Keratinocyte (primary cell): ENCODE measurements at regions not wholly inside any gene's neighbourhood (a gene's known extent, or its start where the extent isn't known, plus 50 kb on each side); places are given as distances from the start of the nearest gene placed in this dataset.

Experiments
- DNase-seq: peaks from one replicate; pipeline ENCODE4 v3.0.0-alpha.2; 2011; ENCODE audit warnings: low read depth, missing footprints, low spot score
- FAIRE-seq: peaks from 2 replicates; lab custom pipeline; 2011; peaks lifted over from hg19 to GRCh38; lab: Jason Lieb, UNC
- H2AFZ ChIP-seq: 2 replicates; pipeline ENCODE4 v1.6.0; 2012; ENCODE audit warnings: low read length, control low read depth, inconsistent platforms; ENCODE audit not compliant: control insufficient read depth
- H3K27ac ChIP-seq: 2 replicates; pipeline ENCODE4 v1.5.1; 2011; ENCODE audit warnings: low read length; ENCODE audit not compliant: control insufficient read depth, insufficient read depth
- H3K27me3 ChIP-seq: 3 replicates; pipeline ENCODE4 v1.6.0; 2011; ENCODE audit warnings: low read length; ENCODE audit not compliant: control insufficient read depth, insufficient read depth; ENCODE audit errors: extremely low read depth
- H3K36me3 ChIP-seq, 2 experiments: 2 replicates in 1 of 2; 3 replicates in 1 of 2; pipeline ENCODE4 v1.5.1; 2011; ENCODE audit warnings: low read length in 2 of 2, mild to moderate bottlenecking in 1 of 2; ENCODE audit not compliant: control insufficient read depth in 2 of 2, insufficient read depth in 2 of 2; ENCODE audit errors: extremely low read depth in 1 of 2
- H3K4me1 ChIP-seq: 3 replicates; pipeline ENCODE4 v1.5.1; 2011; ENCODE audit warnings: low read length; ENCODE audit not compliant: control insufficient read depth, insufficient read depth; ENCODE audit errors: extremely low read depth
- H3K4me2 ChIP-seq: 3 replicates; pipeline ENCODE4 v1.6.0; 2011; ENCODE audit warnings: low read depth, low read length; ENCODE audit not compliant: control insufficient read depth, insufficient read depth; ENCODE audit errors: extremely low read depth
- H3K4me3 ChIP-seq, 3 experiments: fragments of 200-600 bp in 1 of 3; sonication (generic) in 1 of 3; 2 replicates in 2 of 3; 3 replicates in 1 of 3; pipeline ENCODE4 v1.5.1; 2011 to 2016; ENCODE audit warnings: low read length in 3 of 3, mild to moderate bottlenecking in 3 of 3, control low read depth in 2 of 3, inconsistent platforms in 1 of 3, low read depth in 1 of 3, mixed read lengths in 1 of 3, mixed run types in 1 of 3, moderate library complexity in 1 of 3; ENCODE audit not compliant: control insufficient read depth in 2 of 3, insufficient read depth in 2 of 3; ENCODE audit errors: extremely low read depth in 1 of 3
- H3K79me2 ChIP-seq: 2 replicates; pipeline ENCODE4 v1.6.0; 2012; ENCODE audit warnings: low read length; ENCODE audit not compliant: control insufficient read depth, insufficient read depth
- H3K9ac ChIP-seq: 3 replicates; pipeline ENCODE4 v1.6.0; 2011; ENCODE audit warnings: low read length; ENCODE audit not compliant: control insufficient read depth, insufficient read depth; ENCODE audit errors: extremely low read depth
- H3K9me1 ChIP-seq: 3 replicates; pipeline ENCODE4 v1.6.0; 2011; ENCODE audit warnings: low read length; ENCODE audit not compliant: control insufficient read depth, insufficient read depth; ENCODE audit errors: extremely low read depth
- H3K9me3 ChIP-seq: 2 replicates; pipeline ENCODE4 v1.5.1; 2012; ENCODE audit warnings: low read depth, low read length; ENCODE audit not compliant: control insufficient read depth
- H4K20me1 ChIP-seq: 3 replicates; pipeline ENCODE4 v1.6.0; 2011; ENCODE audit warnings: low read length; ENCODE audit not compliant: control insufficient read depth, insufficient read depth; ENCODE audit errors: extremely low read depth
- EZH2 ChIP-seq: IDR thresholded peaks from one replicate; pipeline ENCODE4 v1.6.1; 2012; ENCODE audit warnings: inconsistent platforms, mild to moderate bottlenecking, low read length, moderate library complexity
- dilution Hi-C: fragments of 300-500 bp; cut with MboI; formaldehyde crosslinking; loops from one replicate; pipeline ENCODE4 v1.7.0; 2020; ENCODE audit warnings: low sequenced_read_pairs; ENCODE audit not compliant: extremely low pct_ligation_motif_present
- TF ChIP-seq, protein P1 (sequence below), 3 experiments: IDR thresholded peaks in 1 of 3; conservative IDR thresholded peaks in 1 of 3; optimal IDR thresholded peaks in 1 of 3; 2 replicates in 2 of 3; 3 replicates in 1 of 3; pipeline versions ENCODE3 to v1.5.1; 2011; ENCODE audit warnings: low read length in 3 of 3, mild to moderate bottlenecking in 3 of 3, moderate library complexity in 2 of 3, control low read depth in 1 of 3, inconsistent platforms in 1 of 3; ENCODE audit not compliant: insufficient read depth in 2 of 3; ENCODE audit errors: extremely low read depth in 1 of 3

DNA sequence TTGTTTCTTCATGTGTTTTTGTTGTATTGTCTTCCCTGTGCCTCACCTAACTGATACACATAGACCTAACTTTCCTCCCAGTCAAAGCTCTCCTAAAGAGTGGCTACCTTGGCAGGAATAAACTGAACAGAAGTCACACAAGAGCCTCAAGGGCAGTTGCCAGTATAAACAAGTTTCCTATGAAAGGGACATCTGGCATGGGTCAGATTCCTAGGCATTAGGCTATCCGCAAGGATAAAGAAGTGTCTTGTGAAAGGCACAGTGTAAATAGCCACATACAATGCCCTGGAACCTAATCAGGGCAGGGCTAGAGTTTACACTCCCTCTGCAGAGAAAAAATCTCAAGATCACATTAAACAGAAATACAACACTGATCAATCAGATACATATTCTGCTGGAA is 220.8 kb downstream of the SPANXN3 start:
- dilution Hi-C loops, result no loop called here

DNA sequence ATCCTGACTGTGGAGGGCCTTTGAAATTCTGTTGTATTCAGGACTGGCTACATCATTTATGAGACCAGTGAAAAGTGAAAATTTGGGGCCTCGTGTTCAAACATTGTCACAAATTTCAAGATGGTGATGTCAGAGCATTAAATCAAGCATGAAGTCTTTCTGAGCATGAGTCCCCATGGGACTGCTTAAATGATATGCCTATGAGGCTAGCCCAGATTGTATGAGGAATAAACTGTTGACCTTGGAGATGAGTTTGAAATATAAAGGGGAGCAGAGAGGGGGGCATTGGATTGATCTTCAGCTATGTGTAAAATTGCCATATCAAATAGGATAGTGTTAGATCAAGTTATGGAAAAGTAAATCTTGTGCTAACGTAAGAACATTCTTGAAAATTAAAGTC is 230.0 kb downstream of the SPANXN3 start:
- Histone ChIP-seq H3K27me3 (no peaks in the 10 kb centered on the region), H3K9ac (no peak overlapping the region), H3K9me1 (no peaks in the 10 kb centered on the region), H3K4me1 (no peaks in the 10 kb centered on the region), H3K36me3 (no peaks in the 10 kb centered on the region), H3K9me3 (no peaks in the 10 kb centered on the region), H3K79me2 (no peaks in the 10 kb centered on the region), H2AFZ (no peak overlapping the region), H3K4me3 (no peak overlapping the region), H3K27ac (no peak overlapping the region), H3K4me2 (no peak overlapping the region), H4K20me1 (no peaks in the 10 kb centered on the region)
- DNase-seq, result no peak
- no peak for FAIRE-seq
- no peak for TF ChIP-seq EZH2
- TF ChIP-seq, protein P1, sequence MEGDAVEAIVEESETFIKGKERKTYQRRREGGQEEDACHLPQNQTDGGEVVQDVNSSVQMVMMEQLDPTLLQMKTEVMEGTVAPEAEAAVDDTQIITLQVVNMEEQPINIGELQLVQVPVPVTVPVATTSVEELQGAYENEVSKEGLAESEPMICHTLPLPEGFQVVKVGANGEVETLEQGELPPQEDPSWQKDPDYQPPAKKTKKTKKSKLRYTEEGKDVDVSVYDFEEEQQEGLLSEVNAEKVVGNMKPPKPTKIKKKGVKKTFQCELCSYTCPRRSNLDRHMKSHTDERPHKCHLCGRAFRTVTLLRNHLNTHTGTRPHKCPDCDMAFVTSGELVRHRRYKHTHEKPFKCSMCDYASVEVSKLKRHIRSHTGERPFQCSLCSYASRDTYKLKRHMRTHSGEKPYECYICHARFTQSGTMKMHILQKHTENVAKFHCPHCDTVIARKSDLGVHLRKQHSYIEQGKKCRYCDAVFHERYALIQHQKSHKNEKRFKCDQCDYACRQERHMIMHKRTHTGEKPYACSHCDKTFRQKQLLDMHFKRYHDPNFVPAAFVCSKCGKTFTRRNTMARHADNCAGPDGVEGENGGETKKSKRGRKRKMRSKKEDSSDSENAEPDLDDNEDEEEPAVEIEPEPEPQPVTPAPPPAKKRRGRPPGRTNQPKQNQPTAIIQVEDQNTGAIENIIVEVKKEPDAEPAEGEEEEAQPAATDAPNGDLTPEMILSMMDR (optimal IDR thresholded peaks at IDR 0.05 in 1 of 3, IDR thresholded peaks at IDR 0.05 in 1 of 3, conservative IDR thresholded peaks at IDR 0.05 in 1 of 3; ENCODE audit: extremely low read depth in 1 of 3, insufficient read depth in 2 of 3, low read length in 3 of 3), result no peak
- dilution Hi-C loops, result no loop called here

More for the DNA sequence above, 220.8 kb downstream of the SPANXN3 start:
- no peak overlapping the region for H3K9ac ChIP-seq
- no peaks in the 10 kb centered on the region for H3K79me2 ChIP-seq
- FAIRE-seq (no peak), DNase-seq (no peak)
- TF ChIP-seq, protein P1 (optimal IDR thresholded peaks at IDR 0.05 in 1 of 3, IDR thresholded peaks at IDR 0.05 in 1 of 3, conservative IDR thresholded peaks at IDR 0.05 in 1 of 3; ENCODE audit: extremely low read depth in 1 of 3, insufficient read depth in 2 of 3, low read length in 3 of 3), result no peak
- TF ChIP-seq EZH2, result no peak
- H3K36me3 ChIP-seq, result no peaks in the 10 kb centered on the region
- H4K20me1 ChIP-seq, result no peaks in the 10 kb centered on the region
- H3K9me3 ChIP-seq, result no peaks in the 10 kb centered on the region
- H3K4me2 ChIP-seq, result no peak overlapping the region
- no peaks in the 10 kb centered on the region for H3K27me3 ChIP-seq
- H3K4me1 ChIP-seq, result no peaks in the 10 kb centered on the region
- no peak overlapping the region for H3K4me3 ChIP-seq
- no peak overlapping the region for H3K27ac ChIP-seq
- H3K9me1 ChIP-seq, result no peaks in the 10 kb centered on the region
- H2AFZ ChIP-seq, result no peak overlapping the region
